Endothelial cell of umbilical vein (primary cell): ENCODE measurements at regions not wholly inside any gene's neighbourhood (a gene's known extent, or its start where the extent isn't known, plus 50 kb on each side); places are given as distances from the start of the nearest gene placed in this dataset.
"Not testable (repeated sequence)": the region's sequence is repeated elsewhere in the genome, so short reads cannot be mapped to it uniquely, and the experiment has no call there.

Experiments
- BruUV-seq: library from RNA; stranded (reverse); fragments of 400-500 nt; replicated peaks from 2 replicates; lab custom pipeline; 2021; lab: Mats Ljungman, UMichigan
- CTCF ChIA-PET: fragments of 300-600, 350-600 bp; sonication (Branson Sonifier 250); formaldehyde crosslinking; loops from one replicate; lab custom pipeline; 2021; ENCODE audit warnings: antibody characterized with exemption, inconsistent platforms; lab: Charles Lee
- POLR2A ChIA-PET: fragments of 300-600, 350-600 bp; sonication (Branson Sonifier 250); formaldehyde crosslinking; loops from one replicate; lab custom pipeline; 2021; ENCODE audit warnings: antibody characterized with exemption, inconsistent platforms; lab: Charles Lee
- DNase-seq: peaks from one replicate; pipeline ENCODE4 v3.0.0-alpha.2; 2011; ENCODE audit warnings: low read depth, low spot score
- FAIRE-seq: peaks from 2 replicates; lab custom pipeline; 2011; peaks lifted over from hg19 to GRCh38; lab: Jason Lieb, UNC
- H2AFZ ChIP-seq: 2 replicates; pipeline ENCODE4 v1.6.0; 2012; ENCODE audit warnings: low read depth, low read length, control low read depth, inconsistent platforms
- H3K27ac ChIP-seq: 2 replicates; pipeline ENCODE4 v1.5.1; 2011; ENCODE audit warnings: low read depth, mild to moderate bottlenecking, control low read depth, low read length, moderate library complexity; ENCODE audit not compliant: insufficient read depth
- H3K27me3 ChIP-seq, 2 experiments: 2 replicates each; pipeline versions ENCODE4 v1.6.0 to v1.6.1; 2011; ENCODE audit warnings: low read length in 2 of 2, mixed read lengths in 1 of 2; ENCODE audit not compliant: control insufficient read depth in 2 of 2, insufficient read depth in 2 of 2
- H3K36me3 ChIP-seq, 2 experiments: 2 replicates in 1 of 2; 3 replicates in 1 of 2; pipeline ENCODE4 v1.5.1; 2011; ENCODE audit warnings: low read length in 2 of 2, mild to moderate bottlenecking in 1 of 2, moderate library complexity in 1 of 2; ENCODE audit not compliant: control insufficient read depth in 2 of 2, insufficient read depth in 2 of 2; ENCODE audit errors: extremely low read depth in 1 of 2
- H3K4me1 ChIP-seq: 3 replicates; pipeline ENCODE4 v1.5.1; 2011; ENCODE audit warnings: mild to moderate bottlenecking, low read length; ENCODE audit not compliant: control insufficient read depth, insufficient read depth; ENCODE audit errors: extremely low read depth
- H3K4me2 ChIP-seq: 2 replicates; pipeline ENCODE4 v1.6.1; 2011; ENCODE audit warnings: low read length, control low read depth, mixed read lengths; ENCODE audit not compliant: insufficient read depth
- H3K4me3 ChIP-seq, 3 experiments: fragments of 200-600 bp in 1 of 3; sonication (generic), shearing (Covaris generic) in 1 of 3; replicated peaks in 1 of 3; 2 replicates each; pipeline ENCODE4 v1.5.1; 2011 to 2016; ENCODE audit warnings: control low read depth in 3 of 3, low read length in 3 of 3, mild to moderate bottlenecking in 2 of 3, inconsistent platforms in 1 of 3, low read depth in 1 of 3, moderate library complexity in 1 of 3; ENCODE audit not compliant: insufficient read depth in 1 of 3
- H3K79me2 ChIP-seq: 2 replicates; pipeline ENCODE4 v1.6.0; 2012; ENCODE audit warnings: low read length, inconsistent platforms; ENCODE audit not compliant: control insufficient read depth, insufficient read depth
- H3K9ac ChIP-seq: replicated peaks from 2 replicates; pipeline ENCODE3; 2011; ENCODE audit warnings: low read length, control low read depth; ENCODE audit not compliant: insufficient read depth; ENCODE audit errors: extremely low read depth
- H3K9me1 ChIP-seq: replicated peaks from 3 replicates; pipeline ENCODE4 v1.6.0; 2011; ENCODE audit warnings: mild to moderate bottlenecking, low read length; ENCODE audit not compliant: control insufficient read depth, insufficient read depth; ENCODE audit errors: extremely low read depth
- H3K9me3 ChIP-seq: replicated peaks from 2 replicates; pipeline ENCODE4 v1.5.1; 2012; ENCODE audit warnings: low read length, inconsistent platforms; ENCODE audit not compliant: control insufficient read depth, insufficient read depth
- H4K20me1 ChIP-seq: replicated peaks from 2 replicates; pipeline ENCODE3; 2011; ENCODE audit warnings: mild to moderate bottlenecking, low read length; ENCODE audit not compliant: control insufficient read depth, insufficient read depth; ENCODE audit errors: extremely low read depth
- CTCF ChIP-seq, 2 donors: IDR thresholded peaks; 1 replicate in 1 of 2; 2 replicates in 1 of 2; pipeline ENCODE4 v1.5.1; 2011; ENCODE audit warnings: low read length in 2 of 2, mild to moderate bottlenecking in 2 of 2, moderate library complexity in 2 of 2, control low read depth in 1 of 2, inconsistent platforms in 1 of 2, low read depth in 1 of 2; ENCODE audit not compliant: insufficient read depth in 1 of 2; ENCODE audit errors: extremely low read depth in 1 of 2
- EZH2 ChIP-seq: IDR thresholded peaks from 2 replicates; pipeline ENCODE4 v1.6.1; 2012; ENCODE audit warnings: borderline replicate concordance, low read depth, mild to moderate bottlenecking, moderate library complexity, low read length, inconsistent platforms; ENCODE audit not compliant: severe bottlenecking
- FOS ChIP-seq: IDR thresholded peaks from 2 replicates; pipeline ENCODE4 v1.6.1; 2011; ENCODE audit warnings: mild to moderate bottlenecking, low read length, moderate library complexity, borderline replicate concordance; ENCODE audit not compliant: insufficient read depth
- GATA2 ChIP-seq: IDR thresholded peaks from 2 replicates; pipeline ENCODE4 v1.7.0; 2011; ENCODE audit warnings: low read depth, mild to moderate bottlenecking, moderate library complexity, mixed read lengths, low read length; ENCODE audit not compliant: insufficient read length, insufficient read depth
- JUN ChIP-seq: IDR thresholded peaks from 2 replicates; pipeline ENCODE4 v1.6.1; 2011; ENCODE audit warnings: borderline replicate concordance, low read depth; ENCODE audit not compliant: insufficient read length, insufficient read depth
- MYC ChIP-seq: IDR thresholded peaks from one replicate; pipeline ENCODE4 v1.6.1; 2011; ENCODE audit warnings: mild to moderate bottlenecking, low read depth, low read length
- POLR2A ChIP-seq: IDR thresholded peaks from 2 replicates; pipeline ENCODE4 v1.6.1; 2012; ENCODE audit warnings: low read depth, mild to moderate bottlenecking, control low read depth, low read length
- POLR2AphosphoS5 ChIP-seq: IDR thresholded peaks from 2 replicates; pipeline ENCODE4 v1.6.1; 2012; ENCODE audit warnings: low read depth, mild to moderate bottlenecking, control low read depth, low read length, moderate library complexity; ENCODE audit not compliant: insufficient read depth
- dilution Hi-C: fragments of 300-500 bp; cut with MboI; formaldehyde crosslinking; loops from one replicate; pipeline ENCODE4 v1.15.0; 2019; ENCODE audit warnings: low sequenced_read_pairs; ENCODE audit not compliant: extremely low pct_ligation_motif_present
- intact Hi-C: fragments of 100-400 bp; cut with micrococcal nuclease; formaldehyde crosslinking; loops from one replicate; pipeline ENCODE4 v1.10.0; 2022
- TF ChIP-seq, protein P1 (sequence below): IDR thresholded peaks from 2 replicates; pipeline ENCODE4 v1.6.1; 2011; ENCODE audit not compliant: insufficient read depth, insufficient read length

- intact Hi-C loops, result no loop called here
- Histone ChIP-seq H3K4me1 (no peaks in the 10 kb centered on the region), H3K79me2 (no peaks in the 10 kb centered on the region), H2AFZ (no peak overlapping the region), H3K4me2 (no peak overlapping the region), H3K27ac (no peak overlapping the region), H3K4me3 (no peak overlapping the region), H3K27me3 (no peaks in the 10 kb centered on the region), H3K9ac (no peak overlapping the region), H4K20me1 (no peaks in the 10 kb centered on the region), H3K36me3 (no peaks in the 10 kb centered on the region), H3K9me1 (no peaks in the 10 kb centered on the region), H3K9me3 (no peaks in the 10 kb centered on the region)
- ChIA-PET CTCF (interaction anchor here (0.6 to 1.2 kb wide), 5 partner anchors 15 to 1271 kb away, joined by 3 to 4 read pairs (median 3); no protein-coding TSS in a partner anchor), POLR2A (no interaction called here)
- TF ChIP-seq POLR2AphosphoS5 (no peak), POLR2A (no peak), CTCF (IDR thresholded peaks at IDR 0.05; ENCODE audit: extremely low read depth in 1 of 2, insufficient read depth in 1 of 2, low read depth in 1 of 2, low read length in 2 of 2) (no peak), GATA2 (no peak), MYC (no peak), JUN (no peak), EZH2 (no peak), FOS (no peak)
- TF ChIP-seq, protein P1, sequence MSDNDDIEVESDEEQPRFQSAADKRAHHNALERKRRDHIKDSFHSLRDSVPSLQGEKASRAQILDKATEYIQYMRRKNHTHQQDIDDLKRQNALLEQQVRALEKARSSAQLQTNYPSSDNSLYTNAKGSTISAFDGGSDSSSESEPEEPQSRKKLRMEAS, result no peak
- no peak for FAIRE-seq
- dilution Hi-C loops, result no loop called here
- DNase-seq, result no peak
- no TSS peak for BruUV-seq
These were observed 317.3 kb downstream of the COL11A1 start for GRCh38 chr1:102790997-102791396.

GRCh38 chr1:102789951-102790350, 318.4 kb downstream of the COL11A1 start:
- CTCF ChIA-PET, intact Hi-C loops, BruUV-seq: not testable (repeated sequence)

More at GRCh38 chr1:102789951-102790350, 318.4 kb downstream of the COL11A1 start:
- H3K36me3 ChIP-seq, H3K9me3 ChIP-seq, H3K27ac ChIP-seq, H3K27me3 ChIP-seq, H3K4me1 ChIP-seq, H2AFZ ChIP-seq, POLR2A ChIA-PET, dilution Hi-C loops, DNase-seq, H3K4me3 ChIP-seq, FAIRE-seq, H4K20me1 ChIP-seq, H3K4me2 ChIP-seq, H3K9me1 ChIP-seq, H3K9ac ChIP-seq, H3K79me2 ChIP-seq: not testable (repeated sequence)
